Stomach (tissue), 4 donors: ENCODE measurements at regions not wholly inside any gene's neighbourhood (a gene's known extent, or its start where the extent isn't known, plus 50 kb on each side); places are given as distances from the start of the nearest gene placed in this dataset.

ENCODE experiments used
- CTCF ChIP-seq, 7 experiments: fragments of 450-650 bp in 4 of 7; fragments of 200-600 bp in 3 of 7; sonication (generic) in 3 of 7; IDR thresholded peaks; one replicate each; pipeline ENCODE4 v1.5.1; 2016 to 2019; ENCODE audit warnings: antibody characterized with exemption in 7 of 7, control low read depth in 2 of 7, mild to moderate bottlenecking in 1 of 7
- EP300 ChIP-seq: sonication (generic); formaldehyde crosslinking; IDR thresholded peaks from one replicate; pipeline ENCODE4 v1.6.1; 2017; ENCODE audit warnings: antibody characterized with exemption
- POLR2A ChIP-seq, 4 donors: fragments of 450-650 bp; IDR thresholded peaks; one replicate each; pipeline ENCODE4 v1.6.1; 2016; ENCODE audit warnings: antibody characterized with exemption in 4 of 4, control low read depth in 2 of 4, mild to moderate bottlenecking in 1 of 4, moderate library complexity in 1 of 4
- POLR2AphosphoS5 ChIP-seq, 3 donors: sonication (generic); formaldehyde crosslinking; IDR thresholded peaks; one replicate each; pipeline ENCODE4 v1.6.1; 2016; ENCODE audit warnings: antibody characterized with exemption in 3 of 3

GRCh38 chr6:165782134-165782533, 119.1 kb upstream of the PDE10A start:
- TF ChIP-seq CTCF (IDR thresholded peaks at IDR 0.05) (no peak), POLR2A (IDR thresholded peaks at IDR 0.05) (no peak), EP300 (no peak), POLR2AphosphoS5 (IDR thresholded peaks at IDR 0.05) (no peak)
